HEK293 (cell line): ENCODE measurements at regions not wholly inside any gene's neighbourhood (a gene's known extent, or its start where the extent isn't known, plus 50 kb on each side); places are given as distances from the start of the nearest gene placed in this dataset.

ENCODE experiments used
- CTCF ChIA-PET: fragments of 350-600 bp; formaldehyde crosslinking; extraction: SDS; loops from one replicate; lab custom pipeline; 2021; ENCODE audit warnings: antibody characterized with exemption; lab: Yijun Ruan, JAX
- POLR2A ChIA-PET: fragments of 300-600 bp; formaldehyde crosslinking; extraction: SDS; loops from one replicate; lab custom pipeline; 2020; ENCODE audit warnings: antibody characterized with exemption, inconsistent platforms; lab: Yijun Ruan, JAX
- H3K27ac ChIP-seq: fragments of 200-500 bp; sonication (Bioruptor generic); 2 replicates; pipeline ENCODE4 v1.5.1; 2014; ENCODE audit warnings: low read depth, low read length, control low read depth, inconsistent platforms; ENCODE audit errors: extremely low read depth
- H3K36me3 ChIP-seq, 2 experiments: fragments of 200-500 bp in 1 of 2; sonication (Bioruptor generic) in 1 of 2; 1 replicate in 1 of 2; 2 replicates in 1 of 2; pipeline ENCODE4 v1.5.1; 2014 to 2017; ENCODE audit warnings: inconsistent platforms in 2 of 2, low read length in 2 of 2; ENCODE audit not compliant: control insufficient read depth in 2 of 2, insufficient read depth in 1 of 2
- H3K4me1 ChIP-seq: fragments of 200-500 bp; sonication (Bioruptor generic); 2 replicates; pipeline ENCODE4 v1.5.1; 2014; ENCODE audit warnings: mild to moderate bottlenecking, low read length, inconsistent platforms; ENCODE audit not compliant: control insufficient read depth, insufficient read depth
- H3K4me3 ChIP-seq: 2 replicates; pipeline ENCODE4 v1.5.1; 2011; ENCODE audit warnings: low read depth, mild to moderate bottlenecking, control low read depth, low read length, moderate library complexity
- H3K9me3 ChIP-seq: fragments of 200-500 bp; sonication (Bioruptor generic); 2 replicates; pipeline ENCODE4 v1.5.1; 2014; ENCODE audit warnings: low read depth, low read length, inconsistent platforms; ENCODE audit not compliant: control insufficient read depth, insufficient read depth
- SALL2 ChIP-seq: fragments of 450-650 bp; formaldehyde crosslinking; IDR thresholded peaks from 2 replicates; pipeline ENCODE4 v1.5.0; 2017; ENCODE audit warnings: missing biosample characterization, mild to moderate bottlenecking, missing genetic modification characterization, borderline replicate concordance
- SCRT1 ChIP-seq: fragments of 450-650 bp; formaldehyde crosslinking; IDR thresholded peaks from 2 replicates; pipeline ENCODE4 v1.5.1; 2016; ENCODE audit warnings: missing biosample characterization, missing genetic modification characterization, borderline replicate concordance
- ZBTB17 ChIP-seq: fragments of 450-650 bp; formaldehyde crosslinking; IDR thresholded peaks from 2 replicates; pipeline ENCODE4 v1.5.1; 2016; ENCODE audit warnings: missing biosample characterization, missing genetic modification characterization
- ZNF112 ChIP-seq: fragments of 450-650 bp; formaldehyde crosslinking; IDR thresholded peaks from 2 replicates; pipeline ENCODE4 v1.5.0; 2017; ENCODE audit warnings: missing biosample characterization, missing genetic modification characterization
- ZNF138 ChIP-seq: fragments of 450-650 bp; formaldehyde crosslinking; IDR thresholded peaks from 2 replicates; pipeline ENCODE4 v1.5.1; 2016; ENCODE audit warnings: missing biosample characterization, missing genetic modification characterization, borderline replicate concordance
- ZNF155 ChIP-seq: fragments of 450-650 bp; formaldehyde crosslinking; IDR thresholded peaks from 2 replicates; pipeline ENCODE4 v1.5.1; 2016; ENCODE audit warnings: missing biosample characterization, missing genetic modification characterization
- ZNF266 ChIP-seq: fragments of 450-650 bp; formaldehyde crosslinking; IDR thresholded peaks from 2 replicates; pipeline ENCODE4 v1.5.1; 2016; ENCODE audit warnings: missing biosample characterization, missing genetic modification characterization, low read depth
- ZNF391 ChIP-seq: fragments of 450-650 bp; formaldehyde crosslinking; IDR thresholded peaks from 2 replicates; pipeline ENCODE4 v1.5.1; 2016; ENCODE audit warnings: low read depth, missing biosample characterization, missing genetic modification characterization, borderline replicate concordance
- ZNF416 ChIP-seq: fragments of 450-650 bp; formaldehyde crosslinking; IDR thresholded peaks from 2 replicates; pipeline ENCODE4 v1.5.1; 2016; ENCODE audit warnings: missing biosample characterization, missing genetic modification characterization
- ZNF473 ChIP-seq: fragments of 450-650 bp; formaldehyde crosslinking; IDR thresholded peaks from 2 replicates; pipeline ENCODE4 v1.5.1; 2017; ENCODE audit warnings: missing biosample characterization, missing genetic modification characterization
- ZNF548 ChIP-seq: fragments of 450-650 bp; formaldehyde crosslinking; IDR thresholded peaks from 2 replicates; pipeline ENCODE4 v1.5.1; 2016; ENCODE audit warnings: missing biosample characterization, missing genetic modification characterization
- ZNF585B ChIP-seq: fragments of 450-650 bp; formaldehyde crosslinking; IDR thresholded peaks from 2 replicates; pipeline ENCODE4 v1.5.1; 2016; ENCODE audit warnings: missing biosample characterization, missing genetic modification characterization
- ZNF623 ChIP-seq: fragments of 450-650 bp; formaldehyde crosslinking; IDR thresholded peaks from 2 replicates; pipeline ENCODE4 v1.5.1; 2016; ENCODE audit warnings: missing biosample characterization, missing genetic modification characterization
- ZNF626 ChIP-seq: fragments of 450-650 bp; sonication (Bioruptor Pico); formaldehyde crosslinking; IDR thresholded peaks from 2 replicates; pipeline ENCODE4 v1.5.1; 2018; ENCODE audit warnings: missing biosample characterization, missing genetic modification characterization, inconsistent platforms
- ZNF664 ChIP-seq: fragments of 450-650 bp; formaldehyde crosslinking; IDR thresholded peaks from 2 replicates; pipeline ENCODE4 v1.5.1; 2016; ENCODE audit warnings: missing biosample characterization, missing genetic modification characterization
- TF ChIP-seq, protein P1 (sequence below): fragments of 450-650 bp; formaldehyde crosslinking; IDR thresholded peaks from 2 replicates; pipeline ENCODE4 v1.5.1; 2016; ENCODE audit warnings: missing biosample characterization, missing genetic modification characterization, low read depth
- TF ChIP-seq, protein P2 (sequence below): fragments of 450-650 bp; formaldehyde crosslinking; optimal IDR thresholded peaks from 2 replicates; pipeline ENCODE3; 2016; ENCODE audit warnings: missing biosample characterization, mild to moderate bottlenecking, missing genetic modification characterization
- TF ChIP-seq, protein P3 (sequence below): fragments of 450-650 bp; formaldehyde crosslinking; IDR thresholded peaks from 2 replicates; pipeline ENCODE4 v1.5.1; 2016; ENCODE audit warnings: missing biosample characterization, missing genetic modification characterization
- TF ChIP-seq, protein P4 (sequence below): fragments of 450-650 bp; formaldehyde crosslinking; IDR thresholded peaks from 2 replicates; pipeline ENCODE4 v1.5.1; 2017; ENCODE audit warnings: missing biosample characterization, missing genetic modification characterization
- TF ChIP-seq, protein P5 (sequence below): fragments of 450-650 bp; formaldehyde crosslinking; IDR thresholded peaks from 2 replicates; pipeline ENCODE4 v1.5.1; 2016; ENCODE audit warnings: missing biosample characterization, missing genetic modification characterization
- TF ChIP-seq, protein P6 (sequence below): fragments of 450-650 bp; formaldehyde crosslinking; IDR thresholded peaks from 2 replicates; pipeline ENCODE4 v1.5.1; 2016; ENCODE audit warnings: missing biosample characterization, missing genetic modification characterization, borderline replicate concordance

DNA sequence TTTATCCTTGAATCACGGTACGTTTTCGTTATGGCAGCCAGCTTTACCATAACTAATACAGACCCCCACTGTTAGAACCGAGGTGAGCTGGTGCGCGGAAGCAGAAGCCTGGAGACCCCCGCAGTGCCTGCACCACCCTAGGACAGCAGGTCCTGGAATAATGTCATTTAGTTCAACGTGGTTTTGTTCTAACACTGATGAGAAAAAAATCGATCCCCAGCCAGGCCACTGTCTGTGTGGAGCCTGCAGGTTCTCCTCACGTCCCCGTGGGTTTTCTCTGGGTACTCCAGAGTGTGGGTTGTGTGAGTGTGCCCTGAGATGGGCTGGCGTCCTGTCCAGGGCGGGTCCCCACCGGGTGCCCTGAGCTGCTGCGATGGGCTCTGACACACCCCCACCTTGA lies 69.9 kb upstream of the ST3GAL5 start:
- POLR2A ChIA-PET = no interaction called here
- no peak overlapping the region for H3K4me3 ChIP-seq
- H3K9me3 ChIP-seq = no peaks in the 10 kb centered on the region
- H3K4me1 ChIP-seq = no peaks in the 10 kb centered on the region
- H3K36me3 ChIP-seq = no peaks in the 10 kb centered on the region
- TF ChIP-seq, protein P1, sequence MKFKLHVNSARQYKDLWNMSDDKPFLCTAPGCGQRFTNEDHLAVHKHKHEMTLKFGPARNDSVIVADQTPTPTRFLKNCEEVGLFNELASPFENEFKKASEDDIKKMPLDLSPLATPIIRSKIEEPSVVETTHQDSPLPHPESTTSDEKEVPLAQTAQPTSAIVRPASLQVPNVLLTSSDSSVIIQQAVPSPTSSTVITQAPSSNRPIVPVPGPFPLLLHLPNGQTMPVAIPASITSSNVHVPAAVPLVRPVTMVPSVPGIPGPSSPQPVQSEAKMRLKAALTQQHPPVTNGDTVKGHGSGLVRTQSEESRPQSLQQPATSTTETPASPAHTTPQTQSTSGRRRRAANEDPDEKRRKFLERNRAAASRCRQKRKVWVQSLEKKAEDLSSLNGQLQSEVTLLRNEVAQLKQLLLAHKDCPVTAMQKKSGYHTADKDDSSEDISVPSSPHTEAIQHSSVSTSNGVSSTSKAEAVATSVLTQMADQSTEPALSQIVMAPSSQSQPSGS (tag by site-specific recombination) = no peak
- no peak for TF ChIP-seq SCRT1 (tag by site-specific recombination)
- no peak for TF ChIP-seq ZNF473
- TF ChIP-seq, protein P2, sequence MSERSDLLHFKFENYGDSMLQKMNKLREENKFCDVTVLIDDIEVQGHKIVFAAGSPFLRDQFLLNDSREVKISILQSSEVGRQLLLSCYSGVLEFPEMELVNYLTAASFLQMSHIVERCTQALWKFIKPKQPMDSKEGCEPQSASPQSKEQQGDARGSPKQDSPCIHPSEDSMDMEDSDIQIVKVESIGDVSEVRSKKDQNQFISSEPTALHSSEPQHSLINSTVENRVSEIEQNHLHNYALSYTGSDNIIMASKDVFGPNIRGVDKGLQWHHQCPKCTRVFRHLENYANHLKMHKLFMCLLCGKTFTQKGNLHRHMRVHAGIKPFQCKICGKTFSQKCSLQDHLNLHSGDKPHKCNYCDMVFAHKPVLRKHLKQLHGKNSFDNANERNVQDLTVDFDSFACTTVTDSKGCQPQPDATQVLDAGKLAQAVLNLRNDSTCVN (tag by site-specific recombination) = no peak
- H3K27ac ChIP-seq = no peak overlapping the region
- CTCF ChIA-PET = interaction anchor here (0.6 kb wide), 1 partner anchor 25 kb away, joined by 3 read pairs; no protein-coding TSS in a partner anchor

DNA sequence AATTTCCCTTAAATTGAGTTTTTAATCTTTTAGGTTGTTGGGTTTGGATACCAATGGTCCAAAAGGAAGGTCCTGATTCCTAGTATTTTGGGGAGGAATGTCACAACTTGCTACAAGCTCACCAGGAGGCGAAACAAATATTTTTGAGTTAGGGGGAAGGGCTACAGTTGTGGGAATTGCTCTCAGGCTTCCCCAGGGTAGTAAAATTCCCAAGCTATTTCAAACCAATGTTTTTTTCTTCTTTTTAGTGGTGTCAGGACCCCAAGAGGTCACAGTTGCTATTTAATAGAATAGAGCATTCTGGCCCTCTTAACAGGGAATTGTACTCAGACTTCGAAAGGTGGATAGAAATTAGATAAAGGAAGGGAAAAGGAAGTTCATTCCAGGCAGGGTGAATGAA lies 68.5 kb upstream of the ST3GAL5 start:
- Histone ChIP-seq H3K4me1 (no peaks in the 10 kb centered on the region), H3K36me3 (no peaks in the 10 kb centered on the region), H3K4me3 (no peak overlapping the region), H3K9me3 (no peaks in the 10 kb centered on the region), H3K27ac (no peak overlapping the region)
- ChIA-PET CTCF (no interaction called here), POLR2A (no interaction called here)
- TF ChIP-seq ZNF391 (tag by site-specific recombination) = no peak
- no peak for TF ChIP-seq ZNF138 (tag by site-specific recombination)
- TF ChIP-seq ZNF626 = no peak
- TF ChIP-seq, protein P3, sequence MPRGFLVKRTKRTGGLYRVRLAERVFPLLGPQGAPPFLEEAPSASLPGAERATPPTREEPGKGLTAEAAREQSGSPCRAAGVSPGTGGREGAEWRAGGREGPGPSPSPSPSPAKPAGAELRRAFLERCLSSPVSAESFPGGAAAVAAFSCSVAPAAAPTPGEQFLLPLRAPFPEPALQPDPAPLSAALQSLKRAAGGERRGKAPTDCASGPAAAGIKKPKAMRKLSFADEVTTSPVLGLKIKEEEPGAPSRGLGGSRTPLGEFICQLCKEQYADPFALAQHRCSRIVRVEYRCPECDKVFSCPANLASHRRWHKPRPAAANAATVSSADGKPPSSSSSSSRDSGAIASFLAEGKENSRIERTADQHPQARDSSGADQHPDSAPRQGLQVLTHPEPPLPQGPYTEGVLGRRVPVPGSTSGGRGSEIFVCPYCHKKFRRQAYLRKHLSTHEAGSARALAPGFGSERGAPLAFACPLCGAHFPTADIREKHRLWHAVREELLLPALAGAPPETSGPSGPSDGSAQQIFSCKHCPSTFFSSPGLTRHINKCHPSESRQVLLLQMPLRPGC (tag by site-specific recombination) = no peak
- TF ChIP-seq, protein P4, sequence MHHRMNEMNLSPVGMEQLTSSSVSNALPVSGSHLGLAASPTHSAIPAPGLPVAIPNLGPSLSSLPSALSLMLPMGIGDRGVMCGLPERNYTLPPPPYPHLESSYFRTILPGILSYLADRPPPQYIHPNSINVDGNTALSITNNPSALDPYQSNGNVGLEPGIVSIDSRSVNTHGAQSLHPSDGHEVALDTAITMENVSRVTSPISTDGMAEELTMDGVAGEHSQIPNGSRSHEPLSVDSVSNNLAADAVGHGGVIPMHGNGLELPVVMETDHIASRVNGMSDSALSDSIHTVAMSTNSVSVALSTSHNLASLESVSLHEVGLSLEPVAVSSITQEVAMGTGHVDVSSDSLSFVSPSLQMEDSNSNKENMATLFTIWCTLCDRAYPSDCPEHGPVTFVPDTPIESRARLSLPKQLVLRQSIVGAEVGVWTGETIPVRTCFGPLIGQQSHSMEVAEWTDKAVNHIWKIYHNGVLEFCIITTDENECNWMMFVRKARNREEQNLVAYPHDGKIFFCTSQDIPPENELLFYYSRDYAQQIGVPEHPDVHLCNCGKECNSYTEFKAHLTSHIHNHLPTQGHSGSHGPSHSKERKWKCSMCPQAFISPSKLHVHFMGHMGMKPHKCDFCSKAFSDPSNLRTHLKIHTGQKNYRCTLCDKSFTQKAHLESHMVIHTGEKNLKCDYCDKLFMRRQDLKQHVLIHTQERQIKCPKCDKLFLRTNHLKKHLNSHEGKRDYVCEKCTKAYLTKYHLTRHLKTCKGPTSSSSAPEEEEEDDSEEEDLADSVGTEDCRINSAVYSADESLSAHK (tag by site-specific recombination) = no peak
- no peak for TF ChIP-seq ZNF266 (tag by site-specific recombination)
- TF ChIP-seq ZNF416 (tag by site-specific recombination) = no peak
- no peak for TF ChIP-seq ZNF473
- TF ChIP-seq ZNF548 (tag by site-specific recombination) = no peak
- no peak for TF ChIP-seq ZNF155 (tag by site-specific recombination)
- TF ChIP-seq ZNF585B (tag by site-specific recombination) = no peak
- TF ChIP-seq, protein P5, sequence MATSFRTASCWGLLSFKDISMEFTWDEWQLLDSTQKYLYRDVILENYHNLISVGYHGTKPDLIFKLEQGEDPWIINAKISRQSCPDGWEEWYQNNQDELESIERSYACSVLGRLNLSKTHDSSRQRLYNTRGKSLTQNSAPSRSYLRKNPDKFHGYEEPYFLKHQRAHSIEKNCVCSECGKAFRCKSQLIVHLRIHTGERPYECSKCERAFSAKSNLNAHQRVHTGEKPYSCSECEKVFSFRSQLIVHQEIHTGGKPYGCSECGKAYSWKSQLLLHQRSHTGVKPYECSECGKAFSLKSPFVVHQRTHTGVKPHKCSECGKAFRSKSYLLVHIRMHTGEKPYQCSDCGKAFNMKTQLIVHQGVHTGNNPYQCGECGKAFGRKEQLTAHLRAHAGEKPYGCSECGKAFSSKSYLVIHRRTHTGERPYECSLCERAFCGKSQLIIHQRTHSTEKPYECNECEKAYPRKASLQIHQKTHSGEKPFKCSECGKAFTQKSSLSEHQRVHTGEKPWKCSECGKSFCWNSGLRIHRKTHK = no peak
- TF ChIP-seq, protein P6, sequence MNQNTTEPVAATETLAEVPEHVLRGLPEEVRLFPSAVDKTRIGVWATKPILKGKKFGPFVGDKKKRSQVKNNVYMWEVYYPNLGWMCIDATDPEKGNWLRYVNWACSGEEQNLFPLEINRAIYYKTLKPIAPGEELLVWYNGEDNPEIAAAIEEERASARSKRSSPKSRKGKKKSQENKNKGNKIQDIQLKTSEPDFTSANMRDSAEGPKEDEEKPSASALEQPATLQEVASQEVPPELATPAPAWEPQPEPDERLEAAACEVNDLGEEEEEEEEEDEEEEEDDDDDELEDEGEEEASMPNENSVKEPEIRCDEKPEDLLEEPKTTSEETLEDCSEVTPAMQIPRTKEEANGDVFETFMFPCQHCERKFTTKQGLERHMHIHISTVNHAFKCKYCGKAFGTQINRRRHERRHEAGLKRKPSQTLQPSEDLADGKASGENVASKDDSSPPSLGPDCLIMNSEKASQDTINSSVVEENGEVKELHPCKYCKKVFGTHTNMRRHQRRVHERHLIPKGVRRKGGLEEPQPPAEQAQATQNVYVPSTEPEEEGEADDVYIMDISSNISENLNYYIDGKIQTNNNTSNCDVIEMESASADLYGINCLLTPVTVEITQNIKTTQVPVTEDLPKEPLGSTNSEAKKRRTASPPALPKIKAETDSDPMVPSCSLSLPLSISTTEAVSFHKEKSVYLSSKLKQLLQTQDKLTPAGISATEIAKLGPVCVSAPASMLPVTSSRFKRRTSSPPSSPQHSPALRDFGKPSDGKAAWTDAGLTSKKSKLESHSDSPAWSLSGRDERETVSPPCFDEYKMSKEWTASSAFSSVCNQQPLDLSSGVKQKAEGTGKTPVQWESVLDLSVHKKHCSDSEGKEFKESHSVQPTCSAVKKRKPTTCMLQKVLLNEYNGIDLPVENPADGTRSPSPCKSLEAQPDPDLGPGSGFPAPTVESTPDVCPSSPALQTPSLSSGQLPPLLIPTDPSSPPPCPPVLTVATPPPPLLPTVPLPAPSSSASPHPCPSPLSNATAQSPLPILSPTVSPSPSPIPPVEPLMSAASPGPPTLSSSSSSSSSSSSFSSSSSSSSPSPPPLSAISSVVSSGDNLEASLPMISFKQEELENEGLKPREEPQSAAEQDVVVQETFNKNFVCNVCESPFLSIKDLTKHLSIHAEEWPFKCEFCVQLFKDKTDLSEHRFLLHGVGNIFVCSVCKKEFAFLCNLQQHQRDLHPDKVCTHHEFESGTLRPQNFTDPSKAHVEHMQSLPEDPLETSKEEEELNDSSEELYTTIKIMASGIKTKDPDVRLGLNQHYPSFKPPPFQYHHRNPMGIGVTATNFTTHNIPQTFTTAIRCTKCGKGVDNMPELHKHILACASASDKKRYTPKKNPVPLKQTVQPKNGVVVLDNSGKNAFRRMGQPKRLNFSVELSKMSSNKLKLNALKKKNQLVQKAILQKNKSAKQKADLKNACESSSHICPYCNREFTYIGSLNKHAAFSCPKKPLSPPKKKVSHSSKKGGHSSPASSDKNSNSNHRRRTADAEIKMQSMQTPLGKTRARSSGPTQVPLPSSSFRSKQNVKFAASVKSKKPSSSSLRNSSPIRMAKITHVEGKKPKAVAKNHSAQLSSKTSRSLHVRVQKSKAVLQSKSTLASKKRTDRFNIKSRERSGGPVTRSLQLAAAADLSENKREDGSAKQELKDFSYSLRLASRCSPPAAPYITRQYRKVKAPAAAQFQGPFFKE (tag by site-specific recombination) = no peak
- TF ChIP-seq ZNF112 (tag by site-specific recombination) = no peak
- TF ChIP-seq ZNF623 (tag by site-specific recombination) = no peak
- TF ChIP-seq ZBTB17 (tag by site-specific recombination) = no peak
- TF ChIP-seq SALL2 (tag by site-specific recombination) = no peak
- no peak for TF ChIP-seq ZNF664 (tag by site-specific recombination)
